Stimulated activated CD4-positive, alpha-beta T cell treated with anti-CD3 and anti-CD28 coated beads, Interleukin-2, amount 100 ng/mL, for 48 hours (primary cell): ENCODE measurements at regions not wholly inside any gene's neighbourhood (a gene's known extent, or its start where the extent isn't known, plus 50 kb on each side); places are given as distances from the start of the nearest gene placed in this dataset.

Experiments used
- DNase-seq, 2 donors: peaks; one replicate each; pipeline ENCODE4 v3.0.0-alpha.2; 2020

- no peak for DNase-seq
Observed at GRCh38 chr9:12461763-12462460, 231.3 kb upstream of the TYRP1 start.

GRCh38 chr9:12462861-12463260, 230.3 kb upstream of the TYRP1 start:
- DNase-seq: no peak

- no peak for DNase-seq
Observed at GRCh38 chr9:12463641-12464040, 229.5 kb upstream of the TYRP1 start.

GRCh38 chr9:12464400-12464799, 228.8 kb upstream of the TYRP1 start:
- DNase-seq: no peak

GRCh38 chr9:12464910-12465512, 228.2 kb upstream of the TYRP1 start:
- peak in 1 of 2 donors; percentile 0 for DNase-seq

- DNase-seq: no peak
Observed at GRCh38 chr9:12469084-12469483, 224.1 kb upstream of the TYRP1 start.

- DNase-seq: no peak
Observed at GRCh38 chr9:12494411-12494810, 198.8 kb upstream of the TYRP1 start.

- DNase-seq: no peak
Observed at GRCh38 chr9:12497790-12498189, 195.4 kb upstream of the TYRP1 start.

- no peak for DNase-seq
Observed at GRCh38 chr9:12502520-12502919, 190.7 kb upstream of the TYRP1 start.

- DNase-seq: no peak
Observed at GRCh38 chr9:12503606-12504122, 189.5 kb upstream of the TYRP1 start.

GRCh38 chr9:12510551-12510950, 182.6 kb upstream of the TYRP1 start:
- no peak for DNase-seq

- no peak for DNase-seq
Observed at GRCh38 chr9:12511726-12512125, 181.5 kb upstream of the TYRP1 start.

GRCh38 chr9:12516031-12516430, 177.2 kb upstream of the TYRP1 start:
- no peak for DNase-seq

- DNase-seq: no peak
Observed at GRCh38 chr9:12516573-12516972, 176.6 kb upstream of the TYRP1 start.

GRCh38 chr9:12538842-12539579, 154.2 kb upstream of the TYRP1 start:
- no peak for DNase-seq

- DNase-seq: no peak
Observed at GRCh38 chr9:12539580-12539975, 153.6 kb upstream of the TYRP1 start.

GRCh38 chr9:12544700-12545099, 148.5 kb upstream of the TYRP1 start:
- DNase-seq: no peak

- no peak for DNase-seq
Observed at GRCh38 chr9:12554636-12555035, 138.5 kb upstream of the TYRP1 start.

GRCh38 chr9:12566404-12567090, 126.6 kb upstream of the TYRP1 start:
- DNase-seq: no peak

GRCh38 chr9:12584656-12585522, 108.3 kb upstream of the TYRP1 start:
- no peak for DNase-seq

- no peak for DNase-seq
Observed at GRCh38 chr9:12595400-12595799, 97.8 kb upstream of the TYRP1 start.

GRCh38 chr9:12604164-12604821, 88.9 kb upstream of the TYRP1 start:
- DNase-seq: no peak
